ENCODE measurements at regions not wholly inside any gene's neighbourhood (a gene's known extent, or its start where the extent isn't known, plus 50 kb on each side); places are given as distances from the start of the nearest gene placed in this dataset.

- FAIRE-seq, result no peak
- no peaks in the 10 kb centered on the region for H3K9me3 ChIP-seq (ENCODE audit: low read length)
- ChIA-PET CTCF (ENCODE audit: low intra/inter-chr PET ratio, low total read pairs) (no interaction called here), POLR2A (no interaction called here)
- no TSS peak for BruUV-seq (replicated peaks)
- no peak for TF ChIP-seq FOXK1 (CRISPR knock-in tag; IDR thresholded peaks at IDR 0.05; ENCODE audit: borderline replicate concordance, low read depth)
- TF ChIP-seq MAFG (CRISPR knock-in tag; IDR thresholded peaks at IDR 0.05), result no peak
- TF ChIP-seq GLMP (CRISPR knock-in tag; IDR thresholded peaks at IDR 0.05; ENCODE audit: borderline replicate concordance), result no peak
- TF ChIP-seq CBX2 (IDR thresholded peaks at IDR 0.05; ENCODE audit: low read depth, low read length), result no peak
- no peak for TF ChIP-seq CBX2 (CRISPR knock-in tag; IDR thresholded peaks at IDR 0.05; ENCODE audit: low read depth)
- no peak for TF ChIP-seq GABPB1 (CRISPR knock-in tag; IDR thresholded peaks at IDR 0.05)
- no peak for TF ChIP-seq FOXP1 (IDR thresholded peaks at IDR 0.05)
- no peak for TF ChIP-seq FOXP1 (CRISPR knock-in tag; IDR thresholded peaks at IDR 0.05)
- TF ChIP-seq ZNF672 (CRISPR knock-in tag; IDR thresholded peaks at IDR 0.05), result no peak
- no peak for TF ChIP-seq DMAP1 (CRISPR knock-in tag; IDR thresholded peaks at IDR 0.05)
- TF ChIP-seq ZNF121 (CRISPR knock-in tag; IDR thresholded peaks at IDR 0.05), result no peak
- no peak for TF ChIP-seq ZBTB21 (CRISPR knock-in tag; IDR thresholded peaks at IDR 0.05)
- TF ChIP-seq POLR2AphosphoS5 (IDR thresholded peaks at IDR 0.05; ENCODE audit: low read depth, low read length), result no peak
- H2AFZ ChIP-seq (ENCODE audit: low read length), result no peak overlapping the region
- no peak overlapping the region for H3K4me2 ChIP-seq (ENCODE audit: low read depth, low read length)
- no peaks in the 10 kb centered on the region for H3K36me3 ChIP-seq (replicated peaks in 1 of 2; ENCODE audit: control insufficient read depth in 1 of 2, insufficient read depth in 2 of 2, low read length in 2 of 2)
- H3K27ac ChIP-seq (ENCODE audit: extremely low read length, insufficient read depth, low read length), result no peak overlapping the region
- DNase-seq (ENCODE audit: low spot score), result no peak
- WGBS (ENCODE audit: low lambda C conversion rate), result 18% methylated on average over 1 of the region's 1 CpG
- ATAC-seq, result no peak
- intact Hi-C loops (cut with micrococcal nuclease; ENCODE audit: unreplicated experiment) (no loop called here), in situ Hi-C loops (cut with HindIII; ENCODE audit: extremely low pct_ligation_motif_present, low pct_unique_long_range_greater_than_20kb) (loop anchor here (25.0 kb wide), 1 partner anchor 389 kb away; no protein-coding TSS in a partner anchor)
- H3K9ac ChIP-seq (ENCODE audit: insufficient read depth, low read depth, low read length), result no peak overlapping the region
- no peaks in the 10 kb centered on the region for H3K27me3 ChIP-seq (ENCODE audit: control insufficient read depth in 1 of 2, insufficient read depth in 2 of 2, low read length in 2 of 2)
- H3K4me3 ChIP-seq (replicated peaks in 1 of 3; ENCODE audit: insufficient read depth in 1 of 3, low read depth in 2 of 3, low read length in 3 of 3), result no peak overlapping the region
- H3K4me1 ChIP-seq (ENCODE audit: insufficient read depth, low read length), result no peaks in the 10 kb centered on the region
- no peaks in the 10 kb centered on the region for H4K20me1 ChIP-seq (ENCODE audit: insufficient read depth, low read length)
- no peaks in the 10 kb centered on the region for H3K79me2 ChIP-seq (ENCODE audit: insufficient read depth, low read length)
Observed at GRCh38 chr1:55876276-55877060, 661.3 kb upstream of the USP24 start.
